ENCODE measurements at regions not wholly inside any gene's neighbourhood (a gene's known extent, or its start where the extent isn't known, plus 50 kb on each side); places are given as distances from the start of the nearest gene placed in this dataset.

DNA sequence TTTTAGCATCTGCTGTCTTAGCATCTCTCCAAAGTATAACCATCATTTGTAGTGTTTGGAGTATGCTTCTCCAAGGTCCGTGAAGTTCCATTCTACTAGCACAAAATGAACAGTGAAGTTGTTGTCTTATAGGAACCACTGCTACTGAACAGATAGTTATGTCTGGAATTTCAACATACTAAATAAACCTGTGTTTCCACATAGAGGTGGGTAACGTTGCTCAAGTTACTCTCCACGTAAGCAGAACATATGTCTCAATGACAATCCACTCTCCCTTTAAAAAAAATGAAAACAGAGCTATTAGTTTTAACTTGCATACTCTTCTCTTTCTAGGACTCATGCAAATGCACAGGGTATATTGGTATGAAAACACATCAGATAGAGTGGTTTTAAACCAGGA is 184.3 kb upstream of the TRPC4 start:
- no peak for ATAC-seq (ENCODE audit: low FRiP score)
- TF ChIP-seq, protein P1, sequence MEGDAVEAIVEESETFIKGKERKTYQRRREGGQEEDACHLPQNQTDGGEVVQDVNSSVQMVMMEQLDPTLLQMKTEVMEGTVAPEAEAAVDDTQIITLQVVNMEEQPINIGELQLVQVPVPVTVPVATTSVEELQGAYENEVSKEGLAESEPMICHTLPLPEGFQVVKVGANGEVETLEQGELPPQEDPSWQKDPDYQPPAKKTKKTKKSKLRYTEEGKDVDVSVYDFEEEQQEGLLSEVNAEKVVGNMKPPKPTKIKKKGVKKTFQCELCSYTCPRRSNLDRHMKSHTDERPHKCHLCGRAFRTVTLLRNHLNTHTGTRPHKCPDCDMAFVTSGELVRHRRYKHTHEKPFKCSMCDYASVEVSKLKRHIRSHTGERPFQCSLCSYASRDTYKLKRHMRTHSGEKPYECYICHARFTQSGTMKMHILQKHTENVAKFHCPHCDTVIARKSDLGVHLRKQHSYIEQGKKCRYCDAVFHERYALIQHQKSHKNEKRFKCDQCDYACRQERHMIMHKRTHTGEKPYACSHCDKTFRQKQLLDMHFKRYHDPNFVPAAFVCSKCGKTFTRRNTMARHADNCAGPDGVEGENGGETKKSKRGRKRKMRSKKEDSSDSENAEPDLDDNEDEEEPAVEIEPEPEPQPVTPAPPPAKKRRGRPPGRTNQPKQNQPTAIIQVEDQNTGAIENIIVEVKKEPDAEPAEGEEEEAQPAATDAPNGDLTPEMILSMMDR (IDR thresholded peaks at IDR 0.05): no peak
- DNase-seq (ENCODE audit: low spot score): no peak

DNA sequence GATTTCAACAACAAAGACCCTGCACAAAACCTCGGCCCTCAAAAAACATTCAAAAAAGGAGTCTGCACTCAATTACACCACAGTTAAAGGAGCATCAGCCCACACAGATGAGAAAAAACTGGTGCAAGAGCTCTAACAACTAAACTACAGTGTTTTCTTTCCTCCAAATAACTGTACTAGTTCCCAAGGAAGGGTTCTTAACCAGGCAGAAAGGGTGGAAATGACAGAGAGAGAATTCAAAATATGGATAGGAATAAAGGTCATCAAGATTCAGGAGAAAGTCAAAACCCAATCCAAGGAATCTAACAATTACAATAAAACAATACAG is 176.4 kb upstream of the TRPC4 start:
- DNase-seq (ENCODE audit: low spot score) (no peak), ATAC-seq (ENCODE audit: low FRiP score) (no peak)
- TF ChIP-seq, protein P1 (IDR thresholded peaks at IDR 0.05): no peak

DNA sequence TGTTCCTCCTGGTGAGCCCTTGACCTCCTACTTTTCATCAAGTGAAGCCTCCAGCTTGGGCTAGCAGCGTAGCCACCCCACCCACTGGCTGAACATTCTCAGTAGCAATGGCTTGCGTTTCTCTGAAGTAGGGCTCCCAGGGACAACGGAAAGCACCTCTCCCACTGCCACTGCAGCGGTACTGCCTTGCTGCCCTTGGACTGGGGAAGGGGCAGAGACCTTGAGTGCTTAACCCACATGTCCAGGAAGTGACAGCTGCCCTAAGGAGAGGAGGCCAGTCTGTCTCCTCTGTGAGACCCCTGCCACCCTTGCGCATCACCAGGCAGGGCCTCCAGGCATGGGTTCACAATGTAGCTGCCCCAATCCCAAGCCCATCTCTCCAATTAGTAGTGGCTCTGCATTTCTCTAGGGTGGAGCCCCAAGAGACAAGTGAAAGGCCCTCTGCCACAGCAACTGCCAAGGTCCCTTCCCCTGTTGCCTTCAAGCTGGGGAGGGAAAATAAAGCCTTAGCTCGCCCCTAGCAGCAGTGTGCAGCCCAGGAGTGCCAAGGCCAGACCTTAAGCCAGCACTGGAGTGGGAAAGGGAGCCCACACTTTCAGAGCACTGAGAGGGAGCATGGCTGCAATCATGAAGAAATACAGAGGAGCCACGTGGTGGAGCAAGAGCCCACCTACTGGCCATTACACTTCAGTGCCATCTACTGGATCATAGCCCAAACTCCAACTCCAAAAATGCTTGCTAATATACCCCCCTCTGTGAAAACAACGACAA is 175.9 kb upstream of the TRPC4 start:
- TF ChIP-seq, protein P1 (IDR thresholded peaks at IDR 0.05): no peak
- DNase-seq (ENCODE audit: low spot score): no peak
- no peak for ATAC-seq (ENCODE audit: low FRiP score)

DNA sequence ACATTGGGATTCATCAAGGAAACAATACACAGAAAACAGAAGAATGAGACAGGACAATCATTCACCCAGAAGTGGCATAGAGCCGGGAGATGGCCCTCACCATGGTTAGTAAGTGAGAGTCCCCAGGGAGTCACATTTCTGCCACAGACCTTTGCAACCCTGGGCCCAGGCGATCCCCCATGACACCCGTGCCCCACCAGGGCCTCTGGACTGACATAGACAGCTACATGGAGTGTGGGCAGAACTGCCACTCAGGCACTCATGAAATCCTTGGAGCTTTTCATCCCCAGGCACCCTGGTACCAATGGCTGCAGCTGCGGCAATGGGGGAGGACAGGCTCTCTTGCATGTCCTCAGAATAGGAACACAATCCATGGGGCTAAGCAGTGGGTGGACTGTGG is 174.5 kb upstream of the TRPC4 start:
- TF ChIP-seq, protein P1 (IDR thresholded peaks at IDR 0.05): no peak
- no peak for ATAC-seq (ENCODE audit: low FRiP score)
- DNase-seq (ENCODE audit: low spot score): no peak

DNA sequence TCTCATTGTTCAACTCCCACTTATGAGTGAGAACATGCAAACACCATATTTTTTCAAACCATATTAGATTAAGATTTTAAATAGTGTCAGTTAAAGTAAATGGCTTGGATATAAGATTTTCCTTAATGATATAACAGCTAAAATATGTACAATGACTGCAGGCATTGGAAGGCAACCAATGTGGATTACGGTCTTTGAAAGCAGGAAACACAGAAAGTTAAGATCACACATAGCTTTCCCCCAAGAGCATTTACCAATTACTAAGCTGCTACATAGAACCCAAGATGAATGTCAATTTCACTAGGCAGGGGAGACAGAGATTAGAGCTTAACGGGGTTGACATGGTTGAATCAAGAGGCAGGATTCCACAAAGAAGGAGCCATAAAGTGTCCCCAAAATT is 173.2 kb upstream of the TRPC4 start:
- DNase-seq (ENCODE audit: low spot score): no peak
- ATAC-seq (ENCODE audit: low FRiP score): no peak
- TF ChIP-seq, protein P1 (IDR thresholded peaks at IDR 0.05): no peak

DNA sequence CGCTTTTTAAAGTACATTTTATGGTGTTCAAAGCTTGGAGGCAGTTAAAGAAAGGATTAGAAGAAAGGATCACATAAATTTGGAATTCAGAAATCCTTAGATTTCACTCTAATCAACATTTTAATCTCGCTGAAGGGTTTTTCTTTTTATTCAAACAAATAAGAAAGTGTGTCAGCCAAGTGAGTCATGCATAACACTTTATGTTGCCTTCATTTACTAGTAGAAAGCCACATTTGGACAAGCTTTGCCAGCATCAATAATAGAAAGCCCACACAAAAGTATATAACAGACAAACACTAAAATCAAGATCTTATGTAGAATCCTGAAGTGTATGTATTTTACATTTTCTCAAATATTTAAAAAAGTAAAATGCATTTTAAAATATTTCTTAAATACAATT is 154.9 kb upstream of the TRPC4 start:
- TF ChIP-seq, protein P1 (IDR thresholded peaks at IDR 0.05): no peak
- ATAC-seq (ENCODE audit: low FRiP score) (no peak), DNase-seq (ENCODE audit: low spot score) (no peak)

DNA sequence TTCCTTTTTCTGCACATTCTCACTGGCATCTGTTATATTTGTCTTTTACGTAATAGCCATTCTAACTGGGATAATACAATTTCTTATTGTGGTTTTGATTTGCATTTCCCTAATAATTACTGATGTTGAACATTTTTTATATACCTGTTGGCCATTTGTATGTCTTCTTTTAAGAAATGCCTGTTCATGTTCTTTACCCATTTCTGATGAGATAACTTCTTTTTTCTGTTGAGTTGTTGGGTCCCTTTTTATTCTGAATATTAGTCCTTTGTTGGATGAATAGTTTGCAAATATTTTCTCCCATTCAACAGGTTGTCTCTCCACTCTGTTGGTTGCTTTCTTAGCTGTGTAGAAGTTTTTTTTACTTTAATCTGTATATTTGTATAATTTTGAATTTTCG is 147.7 kb upstream of the TRPC4 start:
- TF ChIP-seq, protein P1 (IDR thresholded peaks at IDR 0.05): no peak
- no peak for DNase-seq (ENCODE audit: low spot score)
- no peak for ATAC-seq (ENCODE audit: low FRiP score)
